GM12873 (cell line): ENCODE measurements at regions not wholly inside any gene's neighbourhood (a gene's known extent, or its start where the extent isn't known, plus 50 kb on each side); places are given as distances from the start of the nearest gene placed in this dataset.

Experiments used
- TF ChIP-seq, protein P1 (sequence below): IDR thresholded peaks from 2 replicates; pipeline ENCODE4 v1.5.1; 2012; ENCODE audit warnings: low read depth, mild to moderate bottlenecking, moderate library complexity, low read length, control low read depth; ENCODE audit not compliant: insufficient read depth; ENCODE audit errors: missing control alignments

DNA sequence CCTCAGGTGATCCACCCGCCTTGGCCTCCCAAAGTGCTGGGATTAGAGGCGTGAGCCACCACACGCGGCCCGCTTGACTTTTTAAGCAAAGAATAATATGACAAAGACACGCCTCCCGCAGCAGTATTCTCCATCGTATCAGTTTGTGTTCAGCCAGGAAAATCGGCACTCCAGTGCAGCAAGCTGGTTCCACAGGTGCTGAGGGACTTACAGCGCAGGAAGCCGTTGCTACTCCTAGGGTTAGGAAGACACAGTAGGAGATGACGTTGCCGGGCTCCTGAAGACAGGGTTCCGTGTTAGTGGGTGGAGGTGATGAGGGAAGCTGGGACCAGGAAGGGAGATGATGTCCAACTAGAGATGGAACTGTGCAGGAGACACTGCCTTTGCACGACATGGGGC, 65.8 kb upstream of the CECR2 start:
- TF ChIP-seq, protein P1, sequence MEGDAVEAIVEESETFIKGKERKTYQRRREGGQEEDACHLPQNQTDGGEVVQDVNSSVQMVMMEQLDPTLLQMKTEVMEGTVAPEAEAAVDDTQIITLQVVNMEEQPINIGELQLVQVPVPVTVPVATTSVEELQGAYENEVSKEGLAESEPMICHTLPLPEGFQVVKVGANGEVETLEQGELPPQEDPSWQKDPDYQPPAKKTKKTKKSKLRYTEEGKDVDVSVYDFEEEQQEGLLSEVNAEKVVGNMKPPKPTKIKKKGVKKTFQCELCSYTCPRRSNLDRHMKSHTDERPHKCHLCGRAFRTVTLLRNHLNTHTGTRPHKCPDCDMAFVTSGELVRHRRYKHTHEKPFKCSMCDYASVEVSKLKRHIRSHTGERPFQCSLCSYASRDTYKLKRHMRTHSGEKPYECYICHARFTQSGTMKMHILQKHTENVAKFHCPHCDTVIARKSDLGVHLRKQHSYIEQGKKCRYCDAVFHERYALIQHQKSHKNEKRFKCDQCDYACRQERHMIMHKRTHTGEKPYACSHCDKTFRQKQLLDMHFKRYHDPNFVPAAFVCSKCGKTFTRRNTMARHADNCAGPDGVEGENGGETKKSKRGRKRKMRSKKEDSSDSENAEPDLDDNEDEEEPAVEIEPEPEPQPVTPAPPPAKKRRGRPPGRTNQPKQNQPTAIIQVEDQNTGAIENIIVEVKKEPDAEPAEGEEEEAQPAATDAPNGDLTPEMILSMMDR = no peak

DNA sequence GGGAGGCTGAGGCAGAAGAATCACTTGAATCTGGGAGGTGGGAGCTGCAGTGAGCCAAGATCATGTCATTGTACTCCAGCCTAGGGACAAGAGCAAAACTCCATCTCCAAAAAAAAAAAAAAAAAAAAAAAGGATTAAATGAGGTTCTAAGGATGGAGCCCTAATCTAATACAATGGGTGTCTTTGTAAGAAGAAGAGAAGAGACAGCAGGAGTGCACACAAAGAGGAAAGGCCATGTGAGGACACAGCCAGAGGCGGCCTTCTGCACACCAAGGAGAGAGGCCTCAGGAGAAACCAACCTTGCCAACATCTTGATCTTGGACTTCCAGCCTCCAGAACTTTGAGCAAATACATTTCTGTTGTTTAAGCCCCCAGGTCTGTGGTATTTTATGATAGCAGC, 66.6 kb upstream of the CECR2 start:
- TF ChIP-seq, protein P1 = no peak

DNA sequence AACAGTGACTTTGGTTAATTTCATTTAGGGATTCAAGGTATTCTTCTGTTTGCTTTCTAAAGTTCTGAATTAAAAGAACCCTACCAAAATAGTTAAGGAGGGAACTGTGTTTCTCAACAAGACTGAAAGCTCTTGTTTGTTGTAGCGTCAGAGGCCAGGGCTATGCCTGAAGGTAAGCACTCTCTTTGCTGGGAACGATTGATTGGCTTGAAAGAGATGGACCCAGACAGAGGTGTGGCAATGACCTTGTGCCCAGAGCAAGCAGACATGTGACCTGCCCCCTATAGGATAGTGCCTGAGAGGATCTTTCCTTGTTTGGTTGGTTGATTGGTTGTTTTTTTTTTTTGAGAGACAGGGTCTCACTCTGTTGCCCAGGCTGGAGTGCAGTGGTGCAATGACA, 68.3 kb upstream of the CECR2 start:
- TF ChIP-seq, protein P1 = no peak

DNA sequence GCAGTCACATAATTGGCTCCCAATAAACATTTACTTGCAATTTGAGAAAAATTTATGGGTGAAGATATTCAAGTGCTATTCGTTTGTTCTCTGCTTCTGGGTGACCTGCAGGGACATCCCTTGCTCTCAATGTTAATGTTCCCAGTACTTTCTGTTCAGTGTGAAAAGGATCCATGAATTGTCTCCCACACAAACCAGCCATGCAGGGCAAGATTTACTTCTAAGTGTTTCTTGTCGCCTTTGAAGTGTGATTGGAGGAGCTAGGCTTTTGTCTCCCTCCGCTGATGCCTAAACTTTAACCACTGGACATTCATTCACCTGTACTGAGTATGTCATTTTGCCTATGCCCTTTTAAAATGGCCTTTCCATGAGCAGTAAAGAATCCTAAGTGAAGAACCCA, 66.4 kb upstream of the ADA2 start:
- TF ChIP-seq, protein P1 = no peak

DNA sequence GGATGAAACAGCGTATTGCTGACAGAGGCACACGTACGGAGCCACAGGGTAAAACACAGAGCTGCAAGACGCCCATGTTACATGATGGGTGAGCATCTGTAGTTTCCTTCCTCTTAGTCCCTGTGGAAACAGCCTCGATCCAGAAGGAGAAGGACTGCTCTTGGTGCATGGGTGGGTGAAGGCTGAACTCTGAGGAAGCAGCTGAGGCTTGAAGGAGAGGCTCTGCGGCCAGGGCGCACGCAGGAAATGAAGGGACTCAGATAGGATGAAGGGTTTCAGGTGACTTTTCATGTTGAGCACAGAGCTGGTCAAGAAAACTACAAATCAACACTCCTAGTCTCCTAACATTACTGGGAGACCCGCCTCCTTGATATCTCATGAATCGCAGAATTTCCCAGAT, 65.7 kb upstream of the ADA2 start:
- TF ChIP-seq, protein P1 = no peak

DNA sequence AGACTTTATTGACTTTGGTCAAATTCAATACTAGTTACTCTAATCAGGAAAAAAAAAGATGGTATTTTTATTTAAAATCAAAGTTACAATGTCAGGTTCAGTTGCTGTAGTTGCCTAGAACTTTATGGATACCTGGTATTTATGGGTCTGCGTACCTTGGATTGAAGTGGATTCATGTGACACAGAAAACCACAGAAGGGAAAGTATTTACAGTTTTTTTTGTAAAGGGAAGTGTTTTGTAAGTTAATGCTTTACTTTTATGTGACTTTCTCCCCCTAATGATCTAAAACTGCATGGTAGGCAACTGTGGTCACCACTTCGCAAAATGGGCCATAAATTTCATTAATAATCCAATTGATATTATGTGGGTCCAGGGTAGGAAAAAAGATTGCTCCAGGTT, 65.2 kb upstream of the ADA2 start:
- TF ChIP-seq, protein P1 = no peak

DNA sequence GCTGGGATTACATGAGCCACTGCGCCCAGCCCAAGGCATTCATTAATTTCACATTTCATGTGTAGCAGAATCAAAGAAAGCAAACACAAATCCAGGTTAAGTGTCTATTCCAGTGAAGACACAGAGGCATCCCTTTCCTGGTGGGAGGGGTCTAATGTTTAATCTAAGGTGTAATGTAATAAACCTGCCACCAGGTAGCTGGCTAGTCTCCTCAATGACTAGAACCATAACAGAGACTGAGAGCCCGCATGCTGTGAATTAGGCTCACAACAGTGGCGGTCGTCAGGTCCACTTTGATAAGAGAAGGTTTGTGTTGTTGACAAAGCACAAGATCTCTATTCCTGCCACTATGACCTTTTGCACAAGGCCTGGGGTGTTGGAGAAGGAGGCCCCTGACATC, 64.2 kb upstream of the ADA2 start:
- TF ChIP-seq, protein P1 = no peak
